D721Med (cell line): ENCODE measurements at regions not wholly inside any gene's neighbourhood (a gene's known extent, or its start where the extent isn't known, plus 50 kb on each side); places are given as distances from the start of the nearest gene placed in this dataset.

ENCODE experiments used
- DNase-seq: peaks from one replicate; pipeline ENCODE4 v3.0.0; 2011; ENCODE audit warnings: low spot score; ENCODE audit not compliant: insufficient read length
- FAIRE-seq: peaks from 2 replicates; lab custom pipeline; 2011; peaks lifted over from hg19 to GRCh38; lab: Jason Lieb, UNC
- CTCF ChIP-seq: IDR thresholded peaks from 2 replicates; pipeline ENCODE4 v1.5.1; 2012; ENCODE audit warnings: mild to moderate bottlenecking, control low read depth; ENCODE audit not compliant: insufficient read depth; ENCODE audit errors: missing control alignments

DNA sequence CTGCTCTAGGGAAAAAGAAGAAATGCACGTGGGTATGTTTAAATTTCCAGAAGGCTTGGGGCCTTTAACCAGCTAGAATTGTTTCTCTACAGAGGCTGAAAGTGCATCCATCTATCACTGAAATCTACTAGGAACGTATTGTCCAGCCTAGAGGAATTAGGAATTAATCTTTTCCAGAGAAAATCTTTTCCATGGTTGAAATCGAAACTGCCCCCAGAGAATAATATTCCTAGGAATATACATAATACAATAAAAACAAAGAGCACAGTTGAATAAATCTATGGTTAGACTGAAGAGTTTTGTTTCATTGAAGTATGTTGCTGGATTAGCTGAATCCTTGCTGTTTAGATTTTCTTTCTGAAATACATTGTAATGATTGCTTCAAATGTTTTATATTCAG, 378.5 kb downstream of the PLK2 start:
- TF ChIP-seq CTCF: no peak
- DNase-seq (no peak), FAIRE-seq (no peak)

DNA sequence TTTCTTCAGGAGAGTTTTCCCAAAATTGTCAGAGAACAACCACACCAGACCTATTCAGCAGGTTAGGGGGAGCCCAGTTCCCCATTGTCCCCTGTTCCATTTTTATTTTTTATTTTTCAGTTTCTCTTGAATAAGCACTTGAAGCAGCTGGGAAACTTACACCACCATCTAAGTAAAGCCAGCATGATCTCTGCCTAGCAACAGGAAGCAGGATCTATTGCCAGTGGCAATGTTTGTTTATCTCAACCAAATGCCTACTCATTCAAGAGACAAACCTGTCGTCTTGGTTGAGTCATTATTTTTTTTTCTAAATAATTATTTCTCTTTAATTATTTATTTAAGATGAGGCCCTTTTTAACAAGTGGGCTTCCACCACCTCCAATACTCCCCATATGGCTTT, 379.3 kb downstream of the PLK2 start:
- FAIRE-seq (no peak), DNase-seq (no peak)
- no peak for TF ChIP-seq CTCF

DNA sequence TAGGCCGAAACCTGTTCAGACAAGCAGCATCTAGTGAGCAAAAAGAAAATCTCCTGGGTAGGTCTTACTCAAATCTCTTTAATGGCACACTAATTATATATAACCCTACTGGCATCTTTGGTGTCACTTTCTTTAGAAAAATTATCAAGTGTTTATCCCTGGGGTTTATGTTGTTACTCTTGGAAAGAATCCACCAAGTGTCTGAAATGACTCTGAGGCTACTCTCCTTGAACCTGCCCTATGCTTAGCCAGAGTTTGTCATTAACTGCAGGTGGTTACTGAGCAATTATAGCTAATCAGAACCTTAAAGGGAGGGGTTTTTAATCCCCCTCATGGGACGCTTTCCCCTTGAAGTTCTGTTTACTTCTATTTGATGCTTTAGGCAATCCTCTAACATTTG, 381.9 kb downstream of the PLK2 start:
- DNase-seq: no peak
- FAIRE-seq: peak; percentile 53

DNA sequence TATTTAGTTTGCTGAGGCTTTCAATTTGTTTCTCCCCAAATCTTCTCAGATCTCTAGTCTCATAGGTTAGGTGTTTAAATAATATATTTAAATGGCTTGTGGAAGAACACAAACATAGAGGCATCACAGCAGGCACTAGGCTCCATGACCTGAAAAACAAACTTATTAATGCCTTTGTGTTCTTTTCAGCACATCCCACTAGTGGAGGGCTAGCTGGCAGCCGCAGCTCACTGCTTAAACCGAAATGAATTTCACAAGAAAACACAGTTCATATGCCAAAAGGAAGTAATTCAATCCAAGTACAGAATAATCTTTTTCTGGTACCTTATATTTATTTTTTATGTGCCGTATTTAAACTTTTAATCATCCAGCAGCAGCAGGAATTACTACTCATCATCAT, 382.5 kb downstream of the PLK2 start:
- TF ChIP-seq CTCF: no peak
- no peak for FAIRE-seq
- no peak for DNase-seq

More for the DNA sequence above, 381.9 kb downstream of the PLK2 start:
- no peak for TF ChIP-seq CTCF

GRCh38 chr5:58076483-58077257, 383.2 kb downstream of the PLK2 start:
- FAIRE-seq: no peak

GRCh38 chr5:58075907-58076306, 384.0 kb downstream of the PLK2 start:
- DNase-seq (no peak), FAIRE-seq (no peak)
- TF ChIP-seq CTCF: no peak

More at GRCh38 chr5:58076483-58077257, 383.2 kb downstream of the PLK2 start:
- no peak for DNase-seq
- TF ChIP-seq CTCF: no peak

DNA sequence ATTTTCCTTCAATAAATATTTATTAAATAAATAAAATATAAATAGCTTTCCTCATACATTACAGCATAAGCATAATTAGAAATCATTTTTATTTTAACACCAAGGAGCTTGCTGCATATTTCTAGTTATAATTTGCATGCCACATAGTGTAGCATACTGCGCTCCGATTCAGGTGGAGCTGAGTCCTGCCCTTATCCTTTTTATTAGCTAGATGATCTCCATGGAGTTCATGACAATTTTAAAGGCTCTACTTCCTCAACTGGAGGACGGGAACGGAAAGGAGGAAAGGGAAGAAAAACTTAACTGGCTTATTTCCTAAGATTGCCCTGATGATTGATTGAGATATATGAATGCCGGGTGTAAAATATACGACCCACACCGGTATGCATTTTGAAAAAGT, 385.2 kb downstream of the PLK2 start:
- FAIRE-seq (no peak), DNase-seq (no peak)
- TF ChIP-seq CTCF: no peak
